Keratinocyte (primary cell): ENCODE measurements at regions not wholly inside any gene's neighbourhood (a gene's known extent, or its start where the extent isn't known, plus 50 kb on each side); places are given as distances from the start of the nearest gene placed in this dataset.
"Not testable (repeated sequence)": the region's sequence is repeated elsewhere in the genome, so short reads cannot be mapped to it uniquely, and the experiment has no call there.

Experiments used
- DNase-seq: peaks from one replicate; pipeline ENCODE4 v3.0.0-alpha.2; 2011; ENCODE audit warnings: low read depth, missing footprints, low spot score
- FAIRE-seq: peaks from 2 replicates; lab custom pipeline; 2011; peaks lifted over from hg19 to GRCh38; lab: Jason Lieb, UNC
- H2AFZ ChIP-seq: 2 replicates; pipeline ENCODE4 v1.6.0; 2012; ENCODE audit warnings: low read length, control low read depth, inconsistent platforms; ENCODE audit not compliant: control insufficient read depth
- H3K27ac ChIP-seq: 2 replicates; pipeline ENCODE4 v1.5.1; 2011; ENCODE audit warnings: low read length; ENCODE audit not compliant: control insufficient read depth, insufficient read depth
- H3K27me3 ChIP-seq: 3 replicates; pipeline ENCODE4 v1.6.0; 2011; ENCODE audit warnings: low read length; ENCODE audit not compliant: control insufficient read depth, insufficient read depth; ENCODE audit errors: extremely low read depth
- H3K36me3 ChIP-seq, 2 experiments: 2 replicates in 1 of 2; 3 replicates in 1 of 2; pipeline ENCODE4 v1.5.1; 2011; ENCODE audit warnings: low read length in 2 of 2, mild to moderate bottlenecking in 1 of 2; ENCODE audit not compliant: control insufficient read depth in 2 of 2, insufficient read depth in 2 of 2; ENCODE audit errors: extremely low read depth in 1 of 2
- H3K4me1 ChIP-seq: 3 replicates; pipeline ENCODE4 v1.5.1; 2011; ENCODE audit warnings: low read length; ENCODE audit not compliant: control insufficient read depth, insufficient read depth; ENCODE audit errors: extremely low read depth
- H3K4me2 ChIP-seq: 3 replicates; pipeline ENCODE4 v1.6.0; 2011; ENCODE audit warnings: low read depth, low read length; ENCODE audit not compliant: control insufficient read depth, insufficient read depth; ENCODE audit errors: extremely low read depth
- H3K4me3 ChIP-seq, 3 experiments: fragments of 200-600 bp in 1 of 3; sonication (generic) in 1 of 3; 2 replicates in 2 of 3; 3 replicates in 1 of 3; pipeline ENCODE4 v1.5.1; 2011 to 2016; ENCODE audit warnings: low read length in 3 of 3, mild to moderate bottlenecking in 3 of 3, control low read depth in 2 of 3, inconsistent platforms in 1 of 3, low read depth in 1 of 3, mixed read lengths in 1 of 3, mixed run types in 1 of 3, moderate library complexity in 1 of 3; ENCODE audit not compliant: control insufficient read depth in 2 of 3, insufficient read depth in 2 of 3; ENCODE audit errors: extremely low read depth in 1 of 3
- H3K79me2 ChIP-seq: 2 replicates; pipeline ENCODE4 v1.6.0; 2012; ENCODE audit warnings: low read length; ENCODE audit not compliant: control insufficient read depth, insufficient read depth
- H3K9ac ChIP-seq: 3 replicates; pipeline ENCODE4 v1.6.0; 2011; ENCODE audit warnings: low read length; ENCODE audit not compliant: control insufficient read depth, insufficient read depth; ENCODE audit errors: extremely low read depth
- H3K9me1 ChIP-seq: 3 replicates; pipeline ENCODE4 v1.6.0; 2011; ENCODE audit warnings: low read length; ENCODE audit not compliant: control insufficient read depth, insufficient read depth; ENCODE audit errors: extremely low read depth
- H3K9me3 ChIP-seq: 2 replicates; pipeline ENCODE4 v1.5.1; 2012; ENCODE audit warnings: low read depth, low read length; ENCODE audit not compliant: control insufficient read depth
- H4K20me1 ChIP-seq: 3 replicates; pipeline ENCODE4 v1.6.0; 2011; ENCODE audit warnings: low read length; ENCODE audit not compliant: control insufficient read depth, insufficient read depth; ENCODE audit errors: extremely low read depth
- CTCF ChIP-seq, 3 experiments: IDR thresholded peaks in 1 of 3; conservative IDR thresholded peaks in 1 of 3; optimal IDR thresholded peaks in 1 of 3; 2 replicates in 2 of 3; 3 replicates in 1 of 3; pipeline versions ENCODE3 to v1.5.1; 2011; ENCODE audit warnings: low read length in 3 of 3, mild to moderate bottlenecking in 3 of 3, moderate library complexity in 2 of 3, control low read depth in 1 of 3, inconsistent platforms in 1 of 3; ENCODE audit not compliant: insufficient read depth in 2 of 3; ENCODE audit errors: extremely low read depth in 1 of 3
- EZH2 ChIP-seq: IDR thresholded peaks from one replicate; pipeline ENCODE4 v1.6.1; 2012; ENCODE audit warnings: inconsistent platforms, mild to moderate bottlenecking, low read length, moderate library complexity
- dilution Hi-C: fragments of 300-500 bp; cut with MboI; formaldehyde crosslinking; loops from one replicate; pipeline ENCODE4 v1.7.0; 2020; ENCODE audit warnings: low sequenced_read_pairs; ENCODE audit not compliant: extremely low pct_ligation_motif_present

GRCh38 chr1:22210176-22210575 lies 67.3 kb upstream of the WNT4 start:
- Histone ChIP-seq H3K9me3 (no peaks in the 10 kb centered on the region), H3K4me2 (no peak overlapping the region), H3K4me3 (no peak overlapping the region), H3K9ac (no peak overlapping the region), H3K27me3 (peaks cover 57% of the 10 kb centered on the region), H3K36me3 (no peaks in the 10 kb centered on the region), H2AFZ (no peak overlapping the region), H3K9me1 (no peaks in the 10 kb centered on the region), H3K4me1 (no peaks in the 10 kb centered on the region), H4K20me1 (no peaks in the 10 kb centered on the region), H3K27ac (no peak overlapping the region), H3K79me2 (no peaks in the 10 kb centered on the region)
- no peak for TF ChIP-seq EZH2
- TF ChIP-seq CTCF (optimal IDR thresholded peaks at IDR 0.05 in 1 of 3, IDR thresholded peaks at IDR 0.05 in 1 of 3, conservative IDR thresholded peaks at IDR 0.05 in 1 of 3; ENCODE audit: extremely low read depth in 1 of 3, insufficient read depth in 2 of 3, low read length in 3 of 3), result no peak
- DNase-seq, result no peak
- dilution Hi-C loops, result no loop called here
- FAIRE-seq, result no peak

GRCh38 chr1:22210636-22211035 lies 67.7 kb upstream of the WNT4 start:
- Histone ChIP-seq H3K4me1 (no peaks in the 10 kb centered on the region), H4K20me1 (no peaks in the 10 kb centered on the region), H3K27ac (no peak overlapping the region), H3K9ac (no peak overlapping the region), H3K36me3 (no peaks in the 10 kb centered on the region), H3K79me2 (no peaks in the 10 kb centered on the region), H3K9me3 (no peaks in the 10 kb centered on the region), H2AFZ (no peak overlapping the region), H3K4me2 (no peak overlapping the region), H3K4me3 (no peak overlapping the region), H3K9me1 (no peaks in the 10 kb centered on the region), H3K27me3 (peaks cover 58% of the 10 kb centered on the region)
- dilution Hi-C loops, result no loop called here
- FAIRE-seq, result no peak
- DNase-seq, result no peak
- no peak for TF ChIP-seq EZH2

GRCh38 chr1:22211459-22211858 lies 68.6 kb upstream of the WNT4 start:
- H3K27me3 ChIP-seq, result peaks cover 60% of the 10 kb centered on the region
- H3K9me1 ChIP-seq, H3K4me3 ChIP-seq, DNase-seq, H3K79me2 ChIP-seq, dilution Hi-C loops, H3K4me2 ChIP-seq, H4K20me1 ChIP-seq, FAIRE-seq, H3K36me3 ChIP-seq, H3K9me3 ChIP-seq, H3K27ac ChIP-seq, H3K9ac ChIP-seq, H2AFZ ChIP-seq, H3K4me1 ChIP-seq: not testable (repeated sequence)
